HEK293 (cell line): ENCODE measurements at regions not wholly inside any gene's neighbourhood (a gene's known extent, or its start where the extent isn't known, plus 50 kb on each side); places are given as distances from the start of the nearest gene placed in this dataset.

ENCODE experiments used
- CTCF ChIA-PET: fragments of 350-600 bp; formaldehyde crosslinking; extraction: SDS; loops from one replicate; lab custom pipeline; 2021; ENCODE audit warnings: antibody characterized with exemption; lab: Yijun Ruan, JAX
- POLR2A ChIA-PET: fragments of 300-600 bp; formaldehyde crosslinking; extraction: SDS; loops from one replicate; lab custom pipeline; 2020; ENCODE audit warnings: antibody characterized with exemption, inconsistent platforms; lab: Yijun Ruan, JAX
- H3K27ac ChIP-seq: fragments of 200-500 bp; sonication (Bioruptor generic); 2 replicates; pipeline ENCODE4 v1.5.1; 2014; ENCODE audit warnings: low read depth, low read length, control low read depth, inconsistent platforms; ENCODE audit errors: extremely low read depth
- H3K36me3 ChIP-seq, 2 experiments: fragments of 200-500 bp in 1 of 2; sonication (Bioruptor generic) in 1 of 2; 1 replicate in 1 of 2; 2 replicates in 1 of 2; pipeline ENCODE4 v1.5.1; 2014 to 2017; ENCODE audit warnings: inconsistent platforms in 2 of 2, low read length in 2 of 2; ENCODE audit not compliant: control insufficient read depth in 2 of 2, insufficient read depth in 1 of 2
- H3K4me1 ChIP-seq: fragments of 200-500 bp; sonication (Bioruptor generic); 2 replicates; pipeline ENCODE4 v1.5.1; 2014; ENCODE audit warnings: mild to moderate bottlenecking, low read length, inconsistent platforms; ENCODE audit not compliant: control insufficient read depth, insufficient read depth
- H3K4me3 ChIP-seq: 2 replicates; pipeline ENCODE4 v1.5.1; 2011; ENCODE audit warnings: low read depth, mild to moderate bottlenecking, control low read depth, low read length, moderate library complexity
- H3K9me3 ChIP-seq: fragments of 200-500 bp; sonication (Bioruptor generic); 2 replicates; pipeline ENCODE4 v1.5.1; 2014; ENCODE audit warnings: low read depth, low read length, inconsistent platforms; ENCODE audit not compliant: control insufficient read depth, insufficient read depth
- BCL6B ChIP-seq: fragments of 450-650 bp; formaldehyde crosslinking; IDR thresholded peaks from 2 replicates; pipeline ENCODE4 v1.5.1; 2017; ENCODE audit warnings: missing biosample characterization, missing genetic modification characterization
- CTCF ChIP-seq: fragments of 450-650 bp; formaldehyde crosslinking; IDR thresholded peaks from 2 replicates; pipeline ENCODE4 v1.5.1; 2016; ENCODE audit warnings: missing biosample characterization, missing genetic modification characterization
- KLF8 ChIP-seq: fragments of 450-650 bp; formaldehyde crosslinking; IDR thresholded peaks from 2 replicates; pipeline ENCODE4 v1.5.1; 2016; ENCODE audit warnings: missing biosample characterization, missing genetic modification characterization
- MZF1 ChIP-seq: fragments of 450-650 bp; formaldehyde crosslinking; IDR thresholded peaks from 2 replicates; pipeline ENCODE4 v1.5.1; 2017; ENCODE audit warnings: missing biosample characterization, missing genetic modification characterization, borderline replicate concordance
- PATZ1 ChIP-seq: fragments of 450-650 bp; formaldehyde crosslinking; IDR thresholded peaks from 2 replicates; pipeline ENCODE4 v1.5.1; 2016; ENCODE audit warnings: missing biosample characterization, missing genetic modification characterization
- PRDM1 ChIP-seq: fragments of 450-650 bp; formaldehyde crosslinking; IDR thresholded peaks from 2 replicates; pipeline ENCODE4; 2016; ENCODE audit warnings: missing biosample characterization, missing genetic modification characterization
- SETDB1 ChIP-seq: IDR thresholded peaks from one replicate; pipeline ENCODE4 v1.6.1; 2017; ENCODE audit warnings: mild to moderate bottlenecking, low read length, moderate library complexity, mixed read lengths; ENCODE audit not compliant: insufficient read length
- ZFP69B ChIP-seq: fragments of 450-650 bp; formaldehyde crosslinking; IDR thresholded peaks from 2 replicates; pipeline ENCODE4 v1.5.1; 2016; ENCODE audit warnings: missing biosample characterization, missing genetic modification characterization
- ZNF18 ChIP-seq: fragments of 450-650 bp; formaldehyde crosslinking; IDR thresholded peaks from 2 replicates; pipeline ENCODE4 v1.5.1; 2016; ENCODE audit warnings: missing biosample characterization, missing genetic modification characterization
- ZNF223 ChIP-seq: fragments of 450-650 bp; formaldehyde crosslinking; IDR thresholded peaks from 2 replicates; pipeline ENCODE4 v1.5.1; 2016; ENCODE audit warnings: missing biosample characterization, missing genetic modification characterization
- ZNF23 ChIP-seq: fragments of 450-650 bp; formaldehyde crosslinking; IDR thresholded peaks from 2 replicates; pipeline ENCODE4 v1.5.1; 2016; ENCODE audit warnings: missing biosample characterization, missing genetic modification characterization, borderline replicate concordance
- ZNF266 ChIP-seq: fragments of 450-650 bp; formaldehyde crosslinking; IDR thresholded peaks from 2 replicates; pipeline ENCODE4 v1.5.1; 2016; ENCODE audit warnings: missing biosample characterization, missing genetic modification characterization, low read depth
- ZNF280C ChIP-seq: fragments of 450-650 bp; formaldehyde crosslinking; IDR thresholded peaks from 2 replicates; pipeline ENCODE4 v1.5.1; 2016; ENCODE audit warnings: missing biosample characterization, missing genetic modification characterization
- ZNF37A ChIP-seq: fragments of 450-650 bp; IDR thresholded peaks from 2 replicates; pipeline ENCODE4 v1.5.1; 2018; ENCODE audit warnings: missing biosample characterization, missing genetic modification characterization
- ZNF404 ChIP-seq: fragments of 450-650 bp; formaldehyde crosslinking; IDR thresholded peaks from 2 replicates; pipeline ENCODE4 v1.5.1; 2017; ENCODE audit warnings: missing biosample characterization, missing genetic modification characterization
- ZNF629 ChIP-seq: fragments of 450-650 bp; formaldehyde crosslinking; IDR thresholded peaks from 2 replicates; pipeline ENCODE4 v1.5.1; 2017; ENCODE audit warnings: missing biosample characterization, missing genetic modification characterization
- ZNF654 ChIP-seq: fragments of 450-650 bp; formaldehyde crosslinking; IDR thresholded peaks from 2 replicates; pipeline ENCODE4 v1.5.1; 2016; ENCODE audit warnings: low read depth, missing biosample characterization, missing genetic modification characterization
- ZNF658 ChIP-seq: fragments of 450-650 bp; formaldehyde crosslinking; IDR thresholded peaks from 2 replicates; pipeline ENCODE4; 2016; ENCODE audit warnings: missing biosample characterization, missing genetic modification characterization

GRCh38 chr18:24721388-24721787 lies 261.0 kb downstream of the HRH4 start (continued):
- TF ChIP-seq ZNF280C (tag by site-specific recombination) (no peak), SETDB1 (no peak), PATZ1 (tag by site-specific recombination) (no peak), ZNF266 (tag by site-specific recombination) (no peak), ZNF404 (no peak)

- no peaks in the 10 kb centered on the region for H3K9me3 ChIP-seq
- ChIA-PET CTCF (interaction anchor here (0.5 to 6.5 kb wide), 41 partner anchors 8 to 1484 kb away, joined by 3 to 117 read pairs (median 4); no protein-coding TSS in a partner anchor), POLR2A (interaction anchor here (0.6 to 1.3 kb wide), 2 partner anchors 120 to 236 kb away, joined by 3 read pairs; no protein-coding TSS in a partner anchor)
- H3K4me3 ChIP-seq, result no peak overlapping the region
- TF ChIP-seq KLF8 (tag by site-specific recombination) (no peak), ZNF23 (tag by site-specific recombination) (no peak), MZF1 (no peak), ZNF37A (no peak), ZNF629 (no peak), ZNF223 (tag by site-specific recombination) (no peak), ZNF658 (no peak), ZNF266 (tag by site-specific recombination) (no peak)
- H3K27ac ChIP-seq, result no peak overlapping the region
- no peaks in the 10 kb centered on the region for H3K4me1 ChIP-seq
- H3K36me3 ChIP-seq, result no peaks in the 10 kb centered on the region
These were observed 265.4 kb downstream of the HRH4 start for GRCh38 chr18:24725644-24726415.

GRCh38 chr18:24726727-24727492 lies 266.5 kb downstream of the HRH4 start:
- Histone ChIP-seq H3K9me3 (no peaks in the 10 kb centered on the region), H3K27ac (no peak overlapping the region), H3K4me1 (no peaks in the 10 kb centered on the region), H3K4me3 (no peak overlapping the region), H3K36me3 (no peaks in the 10 kb centered on the region)
- TF ChIP-seq ZNF654 (peak; percentile 84), BCL6B (no peak), CTCF (tag by site-specific recombination) (peak; percentile 52; the same call in 1 of the 2 replicates), ZNF18 (tag by site-specific recombination) (no peak), ZNF23 (tag by site-specific recombination) (no peak), PRDM1 (tag by site-specific recombination) (peak; percentile 98), ZFP69B (tag by site-specific recombination) (no peak)
- ChIA-PET POLR2A (interaction anchor here (0.6 to 1.3 kb wide), 2 partner anchors 121 to 237 kb away, joined by 3 read pairs; no protein-coding TSS in a partner anchor), CTCF (interaction anchor here (0.6 to 6.5 kb wide), 52 partner anchors 8 to 1655 kb away, joined by 3 to 117 read pairs (median 4); no protein-coding TSS in a partner anchor)
